ENCODE measurements at regions not wholly inside any gene's neighbourhood (a gene's known extent, or its start where the extent isn't known, plus 50 kb on each side); places are given as distances from the start of the nearest gene placed in this dataset.
A peak's percentile ranks its signal among the peaks of the same experiment; 100 is the strongest.
"Not testable (repeated sequence)": the region's sequence is repeated elsewhere in the genome, so short reads cannot be mapped to it uniquely, and the experiment has no call there.

GRCh38 chr20:22691369-22692118 lies 107.2 kb upstream of the FOXA2 start:
- Histone ChIP-seq H3K4me3 (ENCODE audit: low read length in 2 of 2) (no peak overlapping the region), H3K9me3 (ENCODE audit: control insufficient read depth in 1 of 2, low read length in 2 of 2) (no peaks in the 10 kb centered on the region), H3K27ac (ENCODE audit: low read depth, low read length) (no peak overlapping the region), H3K27me3 (ENCODE audit: insufficient read depth, low read length) (no peaks in the 10 kb centered on the region), H3K4me1 (ENCODE audit: insufficient read depth, low read length) (no peaks in the 10 kb centered on the region), H3K36me3 (ENCODE audit: insufficient read depth, low read length) (no peaks in the 10 kb centered on the region)
- ChIA-PET POLR2A (ENCODE audit: partially characterized antibody) (no interaction called here), CTCF (ENCODE audit: partially characterized antibody) (interaction anchor here (0.9 to 3.9 kb wide), 13 partner anchors 8 to 658 kb away, joined by 3 to 31 read pairs (median 4); no protein-coding TSS in a partner anchor)
- intact Hi-C loops (cut with micrococcal nuclease) = no loop called here
- no peaks in the 10 kb centered on the region for H3K36me3 Mint-ChIP-seq
- DNase-seq = peak in 4 of 5 donors; percentile 17 to 41 (median 24)
- no peaks in the 10 kb centered on the region for H3K4me1 Mint-ChIP-seq
- no peak overlapping the region for H3K4me3 Mint-ChIP-seq
- H3K9me3 Mint-ChIP-seq = peaks cover 0 to 5% (median 0%) of the 10 kb centered on the region in 8 donors
- H3K27me3 Mint-ChIP-seq = peaks cover 0 to 3% of the 10 kb centered on the region in 2 donors
- H3K27ac Mint-ChIP-seq = no peak overlapping the region

GRCh38 chr20:22692119-22692475 lies 107.7 kb upstream of the FOXA2 start:
- DNase-seq = no peak
- H3K9me3 Mint-ChIP-seq = peaks cover 0 to 5% (median 0%) of the 10 kb centered on the region in 8 donors
- H3K36me3 ChIP-seq (ENCODE audit: insufficient read depth, low read length) = no peaks in the 10 kb centered on the region
- peaks cover 0 to 3% of the 10 kb centered on the region in 2 donors for H3K27me3 Mint-ChIP-seq
- no peak overlapping the region for H3K27ac ChIP-seq (ENCODE audit: low read depth, low read length)
- no peak overlapping the region for H3K4me3 ChIP-seq (ENCODE audit: low read length in 2 of 2)
- H3K36me3 Mint-ChIP-seq = no peaks in the 10 kb centered on the region
- H3K4me1 ChIP-seq (ENCODE audit: insufficient read depth, low read length) = no peaks in the 10 kb centered on the region
- no peak overlapping the region for H3K4me3 Mint-ChIP-seq
- no peak overlapping the region for H3K27ac Mint-ChIP-seq
- intact Hi-C loops (cut with micrococcal nuclease) = no loop called here
- POLR2A ChIA-PET (ENCODE audit: partially characterized antibody) = no interaction called here
- no peaks in the 10 kb centered on the region for H3K4me1 Mint-ChIP-seq
- CTCF ChIA-PET (ENCODE audit: partially characterized antibody) = interaction anchor here (0.9 to 3.9 kb wide), 13 partner anchors 8 to 658 kb away, joined by 3 to 31 read pairs (median 4); no protein-coding TSS in a partner anchor
- no peaks in the 10 kb centered on the region for H3K27me3 ChIP-seq (ENCODE audit: insufficient read depth, low read length)
- H3K9me3 ChIP-seq (ENCODE audit: control insufficient read depth in 1 of 2, low read length in 2 of 2) = no peaks in the 10 kb centered on the region

- H3K36me3 ChIP-seq (ENCODE audit: insufficient read depth, low read length); H3K4me1 Mint-ChIP-seq; H3K27me3 Mint-ChIP-seq; H3K9me3 Mint-ChIP-seq; H3K4me3 Mint-ChIP-seq; H3K27ac Mint-ChIP-seq; H3K27ac ChIP-seq (ENCODE audit: low read depth, low read length); intact Hi-C loops (cut with micrococcal nuclease); H3K36me3 Mint-ChIP-seq; POLR2A ChIA-PET (ENCODE audit: partially characterized antibody); H3K9me3 ChIP-seq (ENCODE audit: control insufficient read depth in 1 of 2, low read length in 2 of 2); H3K27me3 ChIP-seq (ENCODE audit: insufficient read depth, low read length); H3K4me3 ChIP-seq (ENCODE audit: low read length in 2 of 2); DNase-seq; H3K4me1 ChIP-seq (ENCODE audit: insufficient read depth, low read length): not testable (repeated sequence)
- CTCF ChIA-PET (ENCODE audit: partially characterized antibody) = interaction anchor here (1.0 to 3.9 kb wide), 10 partner anchors 9 to 648 kb away, joined by 3 to 31 read pairs (median 5); no protein-coding TSS in a partner anchor
These were observed 108.2 kb upstream of the FOXA2 start for GRCh38 chr20:22692620-22693019.

GRCh38 chr20:22696759-22697158 lies 112.4 kb upstream of the FOXA2 start:
- Mint-ChIP-seq H3K36me3 (no peaks in the 10 kb centered on the region), H3K4me1 (no peaks in the 10 kb centered on the region), H3K9me3 (peaks cover 0 to 5% (median 0%) of the 10 kb centered on the region in 8 donors), H3K27me3 (peaks cover 0 to 2% of the 10 kb centered on the region in 2 donors), H3K4me3 (no peak overlapping the region), H3K27ac (no peak overlapping the region)
- H3K27ac ChIP-seq (ENCODE audit: low read depth, low read length) = no peak overlapping the region
- H3K36me3 ChIP-seq (ENCODE audit: insufficient read depth, low read length) = no peaks in the 10 kb centered on the region
- no peaks in the 10 kb centered on the region for H3K4me1 ChIP-seq (ENCODE audit: insufficient read depth, low read length)
- H3K4me3 ChIP-seq (ENCODE audit: low read length in 2 of 2) = no peak overlapping the region
- H3K9me3 ChIP-seq (ENCODE audit: control insufficient read depth in 1 of 2, low read length in 2 of 2) = no peaks in the 10 kb centered on the region
- ChIA-PET POLR2A (ENCODE audit: partially characterized antibody) (no interaction called here), CTCF (ENCODE audit: partially characterized antibody) (no interaction called here)
- intact Hi-C loops (cut with micrococcal nuclease) = no loop called here
- no peak for DNase-seq
- no peaks in the 10 kb centered on the region for H3K27me3 ChIP-seq (ENCODE audit: insufficient read depth, low read length)

- no peak overlapping the region for H3K27ac Mint-ChIP-seq
- Histone ChIP-seq H3K27me3 (ENCODE audit: insufficient read depth, low read length) (no peaks in the 10 kb centered on the region), H3K27ac (ENCODE audit: low read depth, low read length) (no peak overlapping the region), H3K9me3 (ENCODE audit: control insufficient read depth in 1 of 2, low read length in 2 of 2) (no peaks in the 10 kb centered on the region), H3K36me3 (ENCODE audit: insufficient read depth, low read length) (no peaks in the 10 kb centered on the region), H3K4me1 (ENCODE audit: insufficient read depth, low read length) (no peaks in the 10 kb centered on the region), H3K4me3 (ENCODE audit: low read length in 2 of 2) (no peak overlapping the region)
- H3K4me1 Mint-ChIP-seq = no peaks in the 10 kb centered on the region
- no peaks in the 10 kb centered on the region for H3K36me3 Mint-ChIP-seq
- H3K27me3 Mint-ChIP-seq = peaks cover 0 to 2% of the 10 kb centered on the region in 2 donors
- no peak for DNase-seq
- H3K4me3 Mint-ChIP-seq = no peak overlapping the region
- H3K9me3 Mint-ChIP-seq = peaks cover 0 to 9% (median 1%) of the 10 kb centered on the region in 8 donors
- intact Hi-C loops (cut with micrococcal nuclease) = no loop called here
- CTCF ChIA-PET (ENCODE audit: partially characterized antibody) = interaction anchor here (5.9 kb wide), 1 partner anchor 7 kb away, joined by 31 read pairs; no protein-coding TSS in a partner anchor
- POLR2A ChIA-PET (ENCODE audit: partially characterized antibody) = no interaction called here
These were observed 114.0 kb upstream of the FOXA2 start for GRCh38 chr20:22698259-22698842.

- H3K27ac Mint-ChIP-seq = no peak overlapping the region
- Histone ChIP-seq H3K36me3 (ENCODE audit: insufficient read depth, low read length) (no peaks in the 10 kb centered on the region), H3K27me3 (ENCODE audit: insufficient read depth, low read length) (no peaks in the 10 kb centered on the region), H3K27ac (ENCODE audit: low read depth, low read length) (no peak overlapping the region), H3K4me3 (ENCODE audit: low read length in 2 of 2) (no peak overlapping the region), H3K9me3 (ENCODE audit: control insufficient read depth in 1 of 2, low read length in 2 of 2) (no peaks in the 10 kb centered on the region), H3K4me1 (ENCODE audit: insufficient read depth, low read length) (no peaks in the 10 kb centered on the region)
- H3K4me1 Mint-ChIP-seq = no peaks in the 10 kb centered on the region
- H3K4me3 Mint-ChIP-seq = no peak overlapping the region
- H3K9me3 Mint-ChIP-seq = peaks cover 0 to 6% (median 1%) of the 10 kb centered on the region in 8 donors
- DNase-seq = no peak
- H3K27me3 Mint-ChIP-seq = no peaks in the 10 kb centered on the region
- H3K36me3 Mint-ChIP-seq = no peaks in the 10 kb centered on the region
- ChIA-PET POLR2A (ENCODE audit: partially characterized antibody) (no interaction called here), CTCF (ENCODE audit: partially characterized antibody) (interaction anchor here (5.9 kb wide), 1 partner anchor 8 kb away, joined by 31 read pairs; no protein-coding TSS in a partner anchor)
- intact Hi-C loops (cut with micrococcal nuclease) = no loop called here
These were observed 115.0 kb upstream of the FOXA2 start for GRCh38 chr20:22699396-22699795.

- H3K27me3 Mint-ChIP-seq = no peaks in the 10 kb centered on the region
- Histone ChIP-seq H3K4me3 (ENCODE audit: low read length in 2 of 2) (no peak overlapping the region), H3K27ac (ENCODE audit: low read depth, low read length) (no peak overlapping the region), H3K4me1 (ENCODE audit: insufficient read depth, low read length) (no peaks in the 10 kb centered on the region), H3K36me3 (ENCODE audit: insufficient read depth, low read length) (no peaks in the 10 kb centered on the region), H3K9me3 (ENCODE audit: control insufficient read depth in 1 of 2, low read length in 2 of 2) (no peaks in the 10 kb centered on the region), H3K27me3 (ENCODE audit: insufficient read depth, low read length) (no peaks in the 10 kb centered on the region)
- intact Hi-C loops (cut with micrococcal nuclease) = no loop called here
- H3K9me3 Mint-ChIP-seq = peaks cover 0 to 6% (median 1%) of the 10 kb centered on the region in 8 donors
- POLR2A ChIA-PET (ENCODE audit: partially characterized antibody) = no interaction called here
- no peak overlapping the region for H3K27ac Mint-ChIP-seq
- CTCF ChIA-PET (ENCODE audit: partially characterized antibody) = interaction anchor here (0.8 to 5.9 kb wide), 2 partner anchors 9 to 12 kb away, joined by 3 to 31 read pairs; no protein-coding TSS in a partner anchor
- no peak overlapping the region for H3K4me3 Mint-ChIP-seq
- DNase-seq = no peak
- H3K4me1 Mint-ChIP-seq = no peaks in the 10 kb centered on the region
- H3K36me3 Mint-ChIP-seq = no peaks in the 10 kb centered on the region
These were observed 116.0 kb upstream of the FOXA2 start for GRCh38 chr20:22700367-22700766.
